HG02588 (cell line): ENCODE measurements at regions not wholly inside any gene's neighbourhood (a gene's known extent, or its start where the extent isn't known, plus 50 kb on each side); places are given as distances from the start of the nearest gene placed in this dataset.

Experiments used
- ATAC-seq: cut with Tn5 transposase; IDR thresholded peaks from one replicate; pipeline ENCODE4 v1.9.1; 2021; ENCODE audit warnings: mild to moderate bottlenecking, moderate library complexity; ENCODE audit not compliant: unreplicated experiment

- no peak for ATAC-seq
Measured at GRCh38 chr5:53825016-53825415, 264.6 kb downstream of the NDUFS4 start.

DNA sequence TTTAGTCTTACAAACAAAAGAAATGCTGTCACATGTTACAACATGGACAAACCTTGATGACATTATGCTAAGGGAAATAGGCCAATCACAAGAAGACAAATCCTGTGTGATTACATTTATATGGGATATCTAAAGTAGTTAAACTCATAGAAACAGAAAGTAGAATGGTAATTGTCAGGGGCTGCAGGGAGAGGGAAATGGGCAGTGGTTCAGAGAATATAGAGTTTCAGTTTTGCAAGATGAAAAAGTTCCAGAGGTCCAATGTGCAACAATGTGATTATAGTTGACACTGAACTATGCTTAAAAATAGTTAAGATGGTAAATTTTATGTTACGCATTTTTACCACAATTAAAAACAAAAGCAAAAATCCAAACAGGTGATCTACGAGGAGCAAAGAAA lies 265.5 kb downstream of the NDUFS4 start:
- ATAC-seq: no peak

DNA sequence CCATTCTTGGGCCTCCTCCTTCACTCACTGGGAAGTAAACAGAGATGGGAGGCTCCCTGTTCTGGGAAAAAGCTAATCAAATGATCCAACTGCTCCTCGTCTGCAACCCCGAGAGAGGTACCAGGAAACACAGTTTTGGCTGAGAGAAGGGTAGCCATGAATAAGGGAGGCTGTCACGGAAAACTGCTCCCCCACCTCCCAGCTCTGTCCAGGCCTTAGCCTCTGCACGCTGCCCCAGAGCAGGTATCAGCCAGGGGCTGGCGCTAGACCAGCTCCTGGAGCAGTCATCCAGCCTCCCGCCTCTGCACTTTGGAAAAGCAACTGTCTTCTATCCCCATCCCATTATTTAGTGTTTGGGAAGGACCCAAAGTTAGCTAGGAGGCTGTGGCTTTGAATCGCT lies 266.1 kb downstream of the NDUFS4 start:
- ATAC-seq: no peak

GRCh38 chr5:53827211-53827651 lies 266.8 kb downstream of the NDUFS4 start:
- no peak for ATAC-seq

DNA sequence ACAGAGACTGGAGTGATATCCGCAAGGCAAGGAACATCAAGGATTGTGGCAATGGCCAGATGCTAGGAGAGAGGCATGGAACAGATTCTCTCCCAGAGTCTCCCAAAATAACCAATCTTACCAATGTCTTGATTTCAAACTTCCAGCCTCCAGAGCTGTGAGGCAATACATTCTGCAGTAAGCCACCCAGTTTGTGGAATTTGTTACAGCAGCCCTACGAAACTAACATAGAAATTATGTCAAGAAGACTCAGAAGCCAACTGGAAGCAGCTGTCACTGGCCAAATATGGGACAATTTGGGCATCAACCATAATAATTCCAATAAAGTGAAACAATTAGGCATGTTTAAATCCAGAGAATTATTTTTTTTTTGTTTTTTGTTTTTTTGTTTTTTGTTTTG lies 271.1 kb downstream of the NDUFS4 start:
- no peak for ATAC-seq
